GM19395 (cell line): ENCODE measurements at regions not wholly inside any gene's neighbourhood (a gene's known extent, or its start where the extent isn't known, plus 50 kb on each side); places are given as distances from the start of the nearest gene placed in this dataset.
"Not testable (repeated sequence)": the region's sequence is repeated elsewhere in the genome, so short reads cannot be mapped to it uniquely, and the experiment has no call there.

ENCODE experiments used
- ATAC-seq: cut with Tn5 transposase; IDR thresholded peaks from one replicate; pipeline ENCODE4 v1.9.1; 2021; ENCODE audit warnings: mild to moderate bottlenecking, moderate library complexity; ENCODE audit not compliant: unreplicated experiment

- no peak for ATAC-seq
Observed at GRCh38 chr5:1958211-1959010, 75.7 kb upstream of the IRX4 start.

- no peak for ATAC-seq
Observed at GRCh38 chr5:1955586-1955985, 72.9 kb upstream of the IRX4 start.

GRCh38 chr5:1953710-1954109 is 71.0 kb upstream of the IRX4 start:
- not testable (repeated sequence) for ATAC-seq

GRCh38 chr5:1952444-1953099 is 69.8 kb upstream of the IRX4 start:
- no peak for ATAC-seq

- ATAC-seq: no peak
Observed at GRCh38 chr5:1952021-1952420, 69.3 kb upstream of the IRX4 start.

- ATAC-seq: no peak
Observed at GRCh38 chr5:1951165-1951816, 68.6 kb upstream of the IRX4 start.

- ATAC-seq: no peak
Observed at GRCh38 chr5:1950708-1951103, 68.0 kb upstream of the IRX4 start.

GRCh38 chr5:1950096-1950707 is 67.5 kb upstream of the IRX4 start:
- no peak for ATAC-seq

GRCh38 chr5:1949253-1949652 is 66.5 kb upstream of the IRX4 start:
- ATAC-seq: no peak

- no peak for ATAC-seq
Observed at GRCh38 chr5:1948663-1949191, 66.0 kb upstream of the IRX4 start.

- no peak for ATAC-seq
Observed at GRCh38 chr5:1948111-1948510, 65.4 kb upstream of the IRX4 start.

- ATAC-seq: no peak
Observed at GRCh38 chr5:1946776-1947175, 64.1 kb upstream of the IRX4 start.

GRCh38 chr5:1946122-1946677 is 63.5 kb upstream of the IRX4 start:
- no peak for ATAC-seq

- ATAC-seq: no peak
Observed at GRCh38 chr5:1945606-1946005, 62.9 kb upstream of the IRX4 start.

- no peak for ATAC-seq
Observed at GRCh38 chr5:1944408-1944807, 61.7 kb upstream of the IRX4 start.

- ATAC-seq: no peak
Observed at GRCh38 chr5:1943481-1943880, 60.8 kb upstream of the IRX4 start.

GRCh38 chr5:1942630-1943029 is 59.9 kb upstream of the IRX4 start:
- no peak for ATAC-seq

- ATAC-seq: no peak
Observed at GRCh38 chr5:1942158-1942557, 59.4 kb upstream of the IRX4 start.

- ATAC-seq: no peak
Observed at GRCh38 chr5:1939256-1939655, 56.5 kb upstream of the IRX4 start.

GRCh38 chr5:1938310-1939000 is 55.7 kb upstream of the IRX4 start:
- ATAC-seq: no peak
